CD4-positive, alpha-beta T cell (primary cell): ENCODE measurements at regions not wholly inside any gene's neighbourhood (a gene's known extent, or its start where the extent isn't known, plus 50 kb on each side); places are given as distances from the start of the nearest gene placed in this dataset.
"Not testable (repeated sequence)": the region's sequence is repeated elsewhere in the genome, so short reads cannot be mapped to it uniquely, and the experiment has no call there.

ENCODE experiments used
- ATAC-seq: fragments of 200-7000 bp; cut with Tn5 transposase; one replicate; pipeline ENCODE4 v1.10.0; 2022; ENCODE audit warnings: mild to moderate bottlenecking; ENCODE audit not compliant: poor library complexity
- CTCF ChIA-PET: fragments of 350-600 bp; sonication (Branson Sonifier 250); formaldehyde crosslinking; loops from one replicate; lab custom pipeline; 2021; ENCODE audit warnings: antibody characterized with exemption, inconsistent platforms; lab: Charles Lee
- POLR2A ChIA-PET: fragments of 350-600 bp; sonication (Branson Sonifier 250); formaldehyde crosslinking; loops from one replicate; lab custom pipeline; 2021; ENCODE audit warnings: antibody characterized with exemption, inconsistent platforms; lab: Charles Lee
- DNase-seq, 14 experiments: peaks; one replicate each; pipeline ENCODE4 v3.0.0-alpha.2; 2013 to 2020; ENCODE audit warnings: mixed read lengths in 2 of 14
- H3K27ac ChIP-seq, 2 donors: one replicate each; pipeline versions ENCODE4 v1.5.1 to v1.7.0; 2013; ENCODE audit warnings: low read length in 2 of 2, low read depth in 1 of 2, mild to moderate bottlenecking in 1 of 2
- H3K27me3 ChIP-seq, 2 experiments: 1 replicate in 1 of 2; 2 replicates in 1 of 2; pipeline versions ENCODE4 v1.6.1 to v1.7.0; 2013; ENCODE audit warnings: low read length in 2 of 2, control low read depth in 1 of 2, mild to moderate bottlenecking in 1 of 2, moderate library complexity in 1 of 2; ENCODE audit not compliant: insufficient read depth in 2 of 2, control insufficient read depth in 1 of 2
- H3K36me3 ChIP-seq: one replicate; pipeline ENCODE4 v1.6.1; 2013; ENCODE audit warnings: low read length, control low read depth; ENCODE audit not compliant: insufficient read depth
- H3K4me1 ChIP-seq: one replicate; pipeline ENCODE4 v1.6.1; 2013; ENCODE audit warnings: low read length, control low read depth; ENCODE audit not compliant: insufficient read depth
- H3K4me3 ChIP-seq: one replicate; pipeline ENCODE4 v1.5.1; 2013; ENCODE audit warnings: mild to moderate bottlenecking, low read length, moderate library complexity
- H3K9me3 ChIP-seq, 2 experiments: 1 replicate in 1 of 2; 2 replicates in 1 of 2; pipeline versions ENCODE4 v1.6.1 to v1.7.0; 2013; ENCODE audit warnings: low read length in 2 of 2, mild to moderate bottlenecking in 2 of 2, control low read depth in 1 of 2, moderate library complexity in 1 of 2; ENCODE audit not compliant: control insufficient read depth in 1 of 2, insufficient read depth in 1 of 2
- H3K27ac Mint-ChIP-seq: one replicate; pipeline ENCODE4 v1.8.0; 2020; ENCODE audit warnings: mixed read lengths
- H3K27me3 Mint-ChIP-seq: one replicate; pipeline ENCODE4 v1.8.0; 2021; ENCODE audit warnings: mixed read lengths
- H3K36me3 Mint-ChIP-seq: one replicate; pipeline ENCODE4 v1.8.0; 2021; ENCODE audit warnings: low read depth, mixed read lengths
- H3K4me1 Mint-ChIP-seq: one replicate; pipeline ENCODE4 v1.8.0; 2021; ENCODE audit warnings: low read depth, mixed read lengths
- H3K4me3 Mint-ChIP-seq: one replicate; pipeline ENCODE4 v1.8.0; 2020; ENCODE audit warnings: mild to moderate bottlenecking, mixed read lengths
- H3K9me3 Mint-ChIP-seq: one replicate; pipeline ENCODE4 v1.8.0; 2020; ENCODE audit warnings: mixed read lengths
- intact Hi-C, 2 experiments: fragments of 100-400 bp; cut with DNase I in 1 of 2; cut with micrococcal nuclease in 1 of 2; formaldehyde crosslinking; loops; one replicate each; pipeline versions ENCODE4 v1.15.1 to v1.9.0; 2023 to 2025; cut with DNase I, micrococcal nuclease
- TF ChIP-seq, protein P1 (sequence below): fragments of 200-600 bp; IDR thresholded peaks from one replicate; pipeline ENCODE4 v1.8.0; 2022; ENCODE audit warnings: antibody characterized with exemption, mild to moderate bottlenecking

DNA sequence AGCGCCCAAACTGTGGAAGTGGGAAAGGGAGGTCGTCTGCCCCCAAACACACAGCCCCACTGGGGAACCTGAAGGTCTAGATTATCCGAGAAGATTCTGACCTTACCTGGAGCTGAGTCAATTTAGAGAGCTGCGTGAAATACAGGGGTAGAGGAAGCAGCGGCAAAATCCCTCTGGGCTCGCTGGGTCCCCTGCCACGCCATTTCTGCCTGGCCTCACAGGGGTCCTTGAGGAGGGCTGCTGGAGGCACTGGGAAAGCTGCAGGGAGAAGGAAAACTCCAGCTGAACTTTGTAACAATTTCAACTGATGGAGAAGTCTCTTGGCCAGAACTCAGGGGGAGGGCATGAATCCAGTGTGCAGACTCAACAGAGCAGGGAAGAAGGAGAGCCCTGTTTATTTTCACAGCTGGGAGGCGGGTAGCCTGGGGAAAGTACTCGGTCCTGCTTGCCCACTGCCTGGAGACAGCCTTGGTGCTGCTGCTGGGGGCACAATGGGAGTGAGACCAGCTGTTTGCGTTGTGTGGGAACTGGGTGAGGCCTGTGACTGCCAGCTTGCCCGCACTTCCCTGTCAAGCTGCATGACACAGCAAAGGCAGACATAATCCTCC is 93.2 kb upstream of the MAPK10 start:
- Mint-ChIP-seq H3K27ac (no peak overlapping the region), H3K27me3 (peaks cover 32% of the 10 kb centered on the region), H3K36me3 (no peaks in the 10 kb centered on the region), H3K4me1 (no peaks in the 10 kb centered on the region), H3K9me3 (no peaks in the 10 kb centered on the region), H3K4me3 (no peak overlapping the region)
- CTCF ChIA-PET: no interaction called here
- TF ChIP-seq, protein P1, sequence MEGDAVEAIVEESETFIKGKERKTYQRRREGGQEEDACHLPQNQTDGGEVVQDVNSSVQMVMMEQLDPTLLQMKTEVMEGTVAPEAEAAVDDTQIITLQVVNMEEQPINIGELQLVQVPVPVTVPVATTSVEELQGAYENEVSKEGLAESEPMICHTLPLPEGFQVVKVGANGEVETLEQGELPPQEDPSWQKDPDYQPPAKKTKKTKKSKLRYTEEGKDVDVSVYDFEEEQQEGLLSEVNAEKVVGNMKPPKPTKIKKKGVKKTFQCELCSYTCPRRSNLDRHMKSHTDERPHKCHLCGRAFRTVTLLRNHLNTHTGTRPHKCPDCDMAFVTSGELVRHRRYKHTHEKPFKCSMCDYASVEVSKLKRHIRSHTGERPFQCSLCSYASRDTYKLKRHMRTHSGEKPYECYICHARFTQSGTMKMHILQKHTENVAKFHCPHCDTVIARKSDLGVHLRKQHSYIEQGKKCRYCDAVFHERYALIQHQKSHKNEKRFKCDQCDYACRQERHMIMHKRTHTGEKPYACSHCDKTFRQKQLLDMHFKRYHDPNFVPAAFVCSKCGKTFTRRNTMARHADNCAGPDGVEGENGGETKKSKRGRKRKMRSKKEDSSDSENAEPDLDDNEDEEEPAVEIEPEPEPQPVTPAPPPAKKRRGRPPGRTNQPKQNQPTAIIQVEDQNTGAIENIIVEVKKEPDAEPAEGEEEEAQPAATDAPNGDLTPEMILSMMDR: no peak
- Histone ChIP-seq H3K4me1 (no peaks in the 10 kb centered on the region), H3K36me3 (no peaks in the 10 kb centered on the region), H3K27ac (no peak overlapping the region), H3K27me3 (peaks cover 4% of the 10 kb centered on the region in 2 experiments), H3K4me3 (no peak overlapping the region), H3K9me3 (peaks cover 0 to 9% of the 10 kb centered on the region in 2 experiments)
- DNase-seq (no peak), ATAC-seq (no peak)
- intact Hi-C loops: no loop called here
- POLR2A ChIA-PET: no interaction called here

DNA sequence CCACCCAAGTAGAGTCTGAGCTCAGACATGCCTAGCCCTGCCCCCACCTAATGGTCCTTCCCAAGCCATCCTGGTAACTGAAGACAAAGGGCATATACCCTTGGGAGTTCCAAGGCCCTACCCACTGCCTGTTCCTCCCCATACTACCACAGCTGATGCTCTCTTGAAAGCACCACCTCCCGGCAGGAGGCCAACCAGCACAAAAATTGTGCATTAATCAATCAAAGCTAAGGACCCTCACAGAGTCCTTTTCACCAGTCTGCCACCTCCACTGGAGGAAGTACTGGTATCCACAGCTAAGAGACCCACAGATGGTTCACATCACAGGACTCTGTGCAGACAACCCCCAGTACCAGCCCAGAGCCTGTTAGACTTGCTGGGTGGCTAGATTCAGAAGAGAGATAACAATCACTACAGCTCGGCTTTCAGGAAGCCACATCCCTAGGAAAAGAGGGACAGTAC is 93.8 kb upstream of the MAPK10 start:
- CTCF ChIA-PET, H3K27ac ChIP-seq, H3K27ac Mint-ChIP-seq, H3K4me1 Mint-ChIP-seq, H3K36me3 ChIP-seq, H3K36me3 Mint-ChIP-seq, DNase-seq, ATAC-seq, H3K4me1 ChIP-seq, H3K27me3 ChIP-seq, H3K4me3 ChIP-seq, POLR2A ChIA-PET, H3K4me3 Mint-ChIP-seq, H3K9me3 ChIP-seq, intact Hi-C loops, H3K9me3 Mint-ChIP-seq: not testable (repeated sequence)
- peaks cover 32% of the 10 kb centered on the region for H3K27me3 Mint-ChIP-seq

DNA sequence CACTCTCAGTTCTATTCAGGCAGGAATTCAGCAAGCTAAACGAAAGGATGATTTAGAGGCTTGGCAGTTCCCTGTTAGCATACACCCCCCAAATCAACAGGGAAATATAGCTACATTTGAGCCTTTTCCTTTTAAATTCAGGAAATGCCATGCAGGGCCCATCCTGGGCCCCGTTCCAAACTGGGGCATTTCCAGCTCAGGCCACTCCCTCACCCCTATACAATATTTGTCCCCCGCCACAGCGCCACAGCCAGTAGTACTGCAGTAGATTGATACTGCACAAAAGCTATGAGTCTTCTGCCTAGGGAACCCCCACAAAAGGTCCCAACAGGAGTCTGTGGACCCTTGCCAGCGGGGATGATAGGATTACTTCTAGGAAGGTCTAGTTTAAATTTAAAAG is 102.0 kb upstream of the MAPK10 start:
- H3K36me3 ChIP-seq: no peaks in the 10 kb centered on the region
- no peaks in the 10 kb centered on the region for H3K4me1 Mint-ChIP-seq
- no peaks in the 10 kb centered on the region for H3K27me3 Mint-ChIP-seq
- H3K4me3 Mint-ChIP-seq: no peak overlapping the region
- H3K27ac ChIP-seq: no peak overlapping the region
- CTCF ChIA-PET: no interaction called here
- H3K27me3 ChIP-seq: no peaks in the 10 kb centered on the region
- DNase-seq (no peak), ATAC-seq (no peak)
- no peak overlapping the region for H3K27ac Mint-ChIP-seq
- POLR2A ChIA-PET: no interaction called here
- H3K4me3 ChIP-seq: no peak overlapping the region
- H3K36me3 Mint-ChIP-seq: no peaks in the 10 kb centered on the region
- no peaks in the 10 kb centered on the region for H3K4me1 ChIP-seq
- TF ChIP-seq, protein P1: no peak
- H3K9me3 Mint-ChIP-seq: peaks cover 5% of the 10 kb centered on the region
- intact Hi-C loops: no loop called here
- H3K9me3 ChIP-seq: peaks cover 0 to 4% of the 10 kb centered on the region in 2 experiments
